Panc1 (cell line): ENCODE measurements at regions not wholly inside any gene's neighbourhood (a gene's known extent, or its start where the extent isn't known, plus 50 kb on each side); places are given as distances from the start of the nearest gene placed in this dataset.

Experiments
- ATAC-seq: fragments of 200-7000 bp; cut with Tn5 transposase; 2 replicates; pipeline ENCODE4 v1.9.1; 2020; ENCODE audit warnings: mild to moderate bottlenecking, moderate library complexity
- BruUV-seq: library from RNA; stranded (reverse); fragments of 400-500 nt; replicated peaks from 2 replicates; lab custom pipeline; 2021; lab: Mats Ljungman, UMichigan
- CTCF ChIA-PET: fragments of 300-600 bp; sonication (Branson Sonifier 250); formaldehyde crosslinking; loops from one replicate; lab custom pipeline; 2022; ENCODE audit warnings: antibody characterized with exemption; lab: Charles Lee
- POLR2A ChIA-PET: fragments of 300-600 bp; sonication (Branson Sonifier 250); formaldehyde crosslinking; loops from one replicate; lab custom pipeline; 2022; ENCODE audit warnings: antibody characterized with exemption; lab: Charles Lee
- DNase-seq: peaks from one replicate; pipeline ENCODE4 v3.0.0-alpha.2; 2010; ENCODE audit warnings: low read depth, low spot score
- H3K27ac ChIP-seq: 2 replicates; pipeline ENCODE4 v1.5.1; 2011; ENCODE audit warnings: mild to moderate bottlenecking, low read length, inconsistent platforms
- H3K27me3 ChIP-seq: fragments of 200-500 bp; sonication (Bioruptor generic); 2 replicates; pipeline ENCODE4 v1.6.0; 2014; ENCODE audit warnings: low read length, inconsistent platforms; ENCODE audit not compliant: control insufficient read depth, insufficient read depth
- H3K36me3 ChIP-seq: fragments of 200-500 bp; sonication (Bioruptor generic); 2 replicates; pipeline ENCODE4 v1.5.1; 2014; ENCODE audit warnings: inconsistent platforms, mild to moderate bottlenecking, low read length, moderate library complexity; ENCODE audit not compliant: control insufficient read depth, insufficient read depth
- H3K4me1 ChIP-seq: 2 replicates; pipeline ENCODE4 v1.5.1; 2011; ENCODE audit warnings: inconsistent platforms, mild to moderate bottlenecking, low read length, moderate library complexity; ENCODE audit not compliant: control insufficient read depth, insufficient read depth
- H3K4me3 ChIP-seq, 2 experiments: 2 replicates each; pipeline ENCODE4 v1.5.1; 2011 to 2012; ENCODE audit warnings: low read depth in 2 of 2, low read length in 2 of 2, mild to moderate bottlenecking in 2 of 2, inconsistent platforms in 1 of 2, moderate library complexity in 1 of 2
- H3K9me3 ChIP-seq: fragments of 200-500 bp; sonication (Bioruptor generic); 2 replicates; pipeline ENCODE4 v1.5.1; 2014; ENCODE audit warnings: low read depth, mild to moderate bottlenecking, inconsistent platforms, low read length, moderate library complexity; ENCODE audit not compliant: control insufficient read depth, insufficient read depth
- POLR2AphosphoS5 ChIP-seq: IDR thresholded peaks from 2 replicates; pipeline ENCODE4 v1.6.1; 2012; ENCODE audit warnings: mild to moderate bottlenecking, low read depth, low read length, moderate library complexity
- SIN3A ChIP-seq: IDR thresholded peaks from 2 replicates; pipeline ENCODE4 v1.6.1; 2012; ENCODE audit warnings: low read depth, mild to moderate bottlenecking, low read length, moderate library complexity, borderline replicate concordance; ENCODE audit not compliant: insufficient read depth
- TCF7L2 ChIP-seq: IDR thresholded peaks from 2 replicates; pipeline ENCODE4 v1.6.1; 2011; ENCODE audit warnings: mild to moderate bottlenecking, low read depth, low read length, inconsistent platforms
- in situ Hi-C: cut with HindIII; loops from 2 replicates; pipeline ENCODE4 v1.10.0; 2016; ENCODE audit warnings: low sequenced_read_pairs, low pct_unique_long_range_greater_than_20kb
- intact Hi-C: fragments of 100-400 bp; cut with micrococcal nuclease; formaldehyde crosslinking; loops from one replicate; pipeline ENCODE4 v1.10.0; 2022; ENCODE audit not compliant: unreplicated experiment
- TF ChIP-seq, protein P1 (sequence below): fragments of 450-650 bp; IDR thresholded peaks from 2 replicates; pipeline ENCODE4 v1.5.1; 2017; ENCODE audit warnings: mild to moderate bottlenecking
- TF ChIP-seq, protein P2 (sequence below), 2 experiments: IDR thresholded peaks; 2 replicates each; pipeline ENCODE4 v1.6.1; 2011 to 2012; ENCODE audit warnings: low read depth in 2 of 2, control low read depth in 1 of 2, low read length in 1 of 2, mild to moderate bottlenecking in 1 of 2, moderate library complexity in 1 of 2; ENCODE audit not compliant: insufficient read depth in 1 of 2

DNA sequence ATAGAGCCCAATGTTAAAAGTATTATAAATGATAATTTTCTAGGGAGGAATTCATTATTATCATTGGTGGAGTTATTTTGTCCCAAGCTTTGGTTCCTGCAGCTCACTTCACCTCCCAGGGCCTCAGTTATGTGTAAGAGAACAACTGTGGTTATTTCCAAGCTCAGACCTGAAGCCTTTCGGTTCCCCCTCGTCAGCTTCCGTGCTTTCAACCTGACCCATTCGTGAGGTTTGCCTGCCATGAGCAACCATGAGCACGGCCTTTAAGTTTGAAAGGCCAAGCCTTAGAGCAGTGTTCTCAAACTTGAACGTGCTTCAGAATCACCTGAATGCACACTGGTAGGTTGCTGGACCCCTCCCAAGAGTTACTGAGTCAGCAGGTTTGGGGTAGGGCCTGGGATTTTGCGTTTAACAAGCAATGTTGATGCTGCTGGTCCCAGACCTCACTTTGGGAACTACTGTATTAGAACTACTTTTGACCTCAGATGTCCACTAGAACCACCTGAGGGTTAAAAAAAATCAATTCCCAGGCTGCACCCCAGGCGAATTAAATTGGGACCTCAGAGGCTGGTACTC, 133.0 kb upstream of the PRMT8 start:
- ATAC-seq: no peak
- ChIA-PET POLR2A (no interaction called here), CTCF (no interaction called here)
- no peak for DNase-seq
- TF ChIP-seq SIN3A: no peak
- no peak for TF ChIP-seq POLR2AphosphoS5
- no peak for TF ChIP-seq TCF7L2
- TF ChIP-seq, protein P1, sequence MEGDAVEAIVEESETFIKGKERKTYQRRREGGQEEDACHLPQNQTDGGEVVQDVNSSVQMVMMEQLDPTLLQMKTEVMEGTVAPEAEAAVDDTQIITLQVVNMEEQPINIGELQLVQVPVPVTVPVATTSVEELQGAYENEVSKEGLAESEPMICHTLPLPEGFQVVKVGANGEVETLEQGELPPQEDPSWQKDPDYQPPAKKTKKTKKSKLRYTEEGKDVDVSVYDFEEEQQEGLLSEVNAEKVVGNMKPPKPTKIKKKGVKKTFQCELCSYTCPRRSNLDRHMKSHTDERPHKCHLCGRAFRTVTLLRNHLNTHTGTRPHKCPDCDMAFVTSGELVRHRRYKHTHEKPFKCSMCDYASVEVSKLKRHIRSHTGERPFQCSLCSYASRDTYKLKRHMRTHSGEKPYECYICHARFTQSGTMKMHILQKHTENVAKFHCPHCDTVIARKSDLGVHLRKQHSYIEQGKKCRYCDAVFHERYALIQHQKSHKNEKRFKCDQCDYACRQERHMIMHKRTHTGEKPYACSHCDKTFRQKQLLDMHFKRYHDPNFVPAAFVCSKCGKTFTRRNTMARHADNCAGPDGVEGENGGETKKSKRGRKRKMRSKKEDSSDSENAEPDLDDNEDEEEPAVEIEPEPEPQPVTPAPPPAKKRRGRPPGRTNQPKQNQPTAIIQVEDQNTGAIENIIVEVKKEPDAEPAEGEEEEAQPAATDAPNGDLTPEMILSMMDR: no peak
- TF ChIP-seq, protein P2, sequence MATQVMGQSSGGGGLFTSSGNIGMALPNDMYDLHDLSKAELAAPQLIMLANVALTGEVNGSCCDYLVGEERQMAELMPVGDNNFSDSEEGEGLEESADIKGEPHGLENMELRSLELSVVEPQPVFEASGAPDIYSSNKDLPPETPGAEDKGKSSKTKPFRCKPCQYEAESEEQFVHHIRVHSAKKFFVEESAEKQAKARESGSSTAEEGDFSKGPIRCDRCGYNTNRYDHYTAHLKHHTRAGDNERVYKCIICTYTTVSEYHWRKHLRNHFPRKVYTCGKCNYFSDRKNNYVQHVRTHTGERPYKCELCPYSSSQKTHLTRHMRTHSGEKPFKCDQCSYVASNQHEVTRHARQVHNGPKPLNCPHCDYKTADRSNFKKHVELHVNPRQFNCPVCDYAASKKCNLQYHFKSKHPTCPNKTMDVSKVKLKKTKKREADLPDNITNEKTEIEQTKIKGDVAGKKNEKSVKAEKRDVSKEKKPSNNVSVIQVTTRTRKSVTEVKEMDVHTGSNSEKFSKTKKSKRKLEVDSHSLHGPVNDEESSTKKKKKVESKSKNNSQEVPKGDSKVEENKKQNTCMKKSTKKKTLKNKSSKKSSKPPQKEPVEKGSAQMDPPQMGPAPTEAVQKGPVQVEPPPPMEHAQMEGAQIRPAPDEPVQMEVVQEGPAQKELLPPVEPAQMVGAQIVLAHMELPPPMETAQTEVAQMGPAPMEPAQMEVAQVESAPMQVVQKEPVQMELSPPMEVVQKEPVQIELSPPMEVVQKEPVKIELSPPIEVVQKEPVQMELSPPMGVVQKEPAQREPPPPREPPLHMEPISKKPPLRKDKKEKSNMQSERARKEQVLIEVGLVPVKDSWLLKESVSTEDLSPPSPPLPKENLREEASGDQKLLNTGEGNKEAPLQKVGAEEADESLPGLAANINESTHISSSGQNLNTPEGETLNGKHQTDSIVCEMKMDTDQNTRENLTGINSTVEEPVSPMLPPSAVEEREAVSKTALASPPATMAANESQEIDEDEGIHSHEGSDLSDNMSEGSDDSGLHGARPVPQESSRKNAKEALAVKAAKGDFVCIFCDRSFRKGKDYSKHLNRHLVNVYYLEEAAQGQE (IDR thresholded peaks at IDR 0.05; ENCODE audit: insufficient read depth in 1 of 2, low read depth in 2 of 2, low read length in 1 of 2): no peak
- Histone ChIP-seq H3K4me3 (no peak overlapping the region), H3K4me1 (no peaks in the 10 kb centered on the region), H3K27ac (no peak overlapping the region), H3K36me3 (no peaks in the 10 kb centered on the region), H3K9me3 (no peaks in the 10 kb centered on the region), H3K27me3 (no peaks in the 10 kb centered on the region)
- intact Hi-C loops: no loop called here
- no TSS peak for BruUV-seq
- in situ Hi-C loops: no loop called here

GRCh38 chr12:3359478-3359877, 131.5 kb upstream of the PRMT8 start:
- Histone ChIP-seq H3K4me1 (no peaks in the 10 kb centered on the region), H3K27me3 (no peaks in the 10 kb centered on the region; the same call in 1 of the 2 replicates), H3K4me3 (no peak overlapping the region), H3K9me3 (no peaks in the 10 kb centered on the region), H3K36me3 (no peaks in the 10 kb centered on the region), H3K27ac (no peak overlapping the region)
- in situ Hi-C loops: no loop called here
- ChIA-PET POLR2A (no interaction called here), CTCF (no interaction called here)
- DNase-seq (no peak), ATAC-seq (no peak)
- BruUV-seq: no TSS peak
- intact Hi-C loops: no loop called here
- TF ChIP-seq, protein P1: no peak
- TF ChIP-seq TCF7L2: no peak
- TF ChIP-seq SIN3A: no peak
- TF ChIP-seq POLR2AphosphoS5: no peak
- TF ChIP-seq, protein P2 (IDR thresholded peaks at IDR 0.05; ENCODE audit: insufficient read depth in 1 of 2, low read depth in 2 of 2, low read length in 1 of 2): no peak
